H9 (cell line): ENCODE measurements at regions not wholly inside any gene's neighbourhood (a gene's known extent, or its start where the extent isn't known, plus 50 kb on each side); places are given as distances from the start of the nearest gene placed in this dataset.

Source experiments
- DNase-seq: peaks from one replicate; pipeline ENCODE4 v3.0.0-alpha.2; 2017
- H2AFZ ChIP-seq: one replicate; pipeline ENCODE4 v1.6.1; 2013; ENCODE audit warnings: mild to moderate bottlenecking, low read length, control low read depth, moderate library complexity
- H2AK5ac ChIP-seq: 2 replicates; pipeline ENCODE4 v1.6.1; 2013; ENCODE audit warnings: low read length, control low read depth, mixed read lengths; ENCODE audit not compliant: insufficient read length
- H2BK120ac ChIP-seq: one replicate; pipeline ENCODE4 v1.6.1; 2013; ENCODE audit warnings: low read depth, mild to moderate bottlenecking, low read length, control low read depth, inconsistent platforms; ENCODE audit not compliant: poor library complexity, severe bottlenecking
- H2BK12ac ChIP-seq: 2 replicates; pipeline ENCODE4 v1.6.1; 2013; ENCODE audit warnings: low read length, control low read depth, mixed read lengths, low read depth; ENCODE audit not compliant: insufficient read length
- H2BK15ac ChIP-seq: 2 replicates; pipeline ENCODE4 v1.6.1; 2013; ENCODE audit warnings: low read depth, low read length, control low read depth
- H2BK20ac ChIP-seq: one replicate; pipeline ENCODE4 v1.6.1; 2013; ENCODE audit warnings: low read depth, mild to moderate bottlenecking, low read length, control low read depth, inconsistent platforms; ENCODE audit not compliant: poor library complexity, severe bottlenecking
- H2BK5ac ChIP-seq: 2 replicates; pipeline ENCODE4 v1.6.1; 2013; ENCODE audit warnings: low read length, control low read depth, mixed read lengths; ENCODE audit not compliant: insufficient read length
- H3K14ac ChIP-seq: 2 replicates; pipeline ENCODE4 v1.6.1; 2013; ENCODE audit warnings: low read length, control low read depth; ENCODE audit not compliant: insufficient read depth
- H3K18ac ChIP-seq: 2 replicates; pipeline ENCODE4 v1.6.1; 2013; ENCODE audit warnings: low read depth, mild to moderate bottlenecking, mixed read lengths, low read length, control low read depth; ENCODE audit not compliant: insufficient read length
- H3K23ac ChIP-seq: 2 replicates; pipeline ENCODE4 v1.6.1; 2013; ENCODE audit warnings: low read length, control low read depth, mixed read lengths, low read depth; ENCODE audit not compliant: insufficient read length
- H3K23me2 ChIP-seq: 2 replicates; pipeline ENCODE4 v1.6.1; 2013; ENCODE audit warnings: low read depth, mild to moderate bottlenecking, mixed read lengths, low read length, control low read depth; ENCODE audit not compliant: insufficient read length, poor library complexity, severe bottlenecking
- H3K27ac ChIP-seq: 2 replicates; pipeline ENCODE4 v1.5.1; 2013; ENCODE audit warnings: low read length, control low read depth, mixed read lengths, low read depth; ENCODE audit not compliant: insufficient read length
- H3K27me3 ChIP-seq: 2 replicates; pipeline ENCODE4 v1.6.1; 2013; ENCODE audit warnings: low read length, control low read depth, inconsistent platforms; ENCODE audit not compliant: insufficient read depth
- H3K4ac ChIP-seq: 2 replicates; pipeline ENCODE4 v1.6.1; 2013; ENCODE audit warnings: low read depth, mild to moderate bottlenecking, control low read depth, inconsistent platforms, low read length, moderate library complexity
- H3K4me1 ChIP-seq: 2 replicates; pipeline ENCODE4 v1.6.1; 2013; ENCODE audit warnings: low read length, control low read depth, inconsistent platforms; ENCODE audit not compliant: insufficient read depth
- H3K4me2 ChIP-seq: 2 replicates; pipeline ENCODE4 v1.6.1; 2013; ENCODE audit warnings: low read length, control low read depth, mixed read lengths; ENCODE audit not compliant: insufficient read length, insufficient read depth
- H3K56ac ChIP-seq: 2 replicates; pipeline ENCODE4 v1.6.1; 2013; ENCODE audit warnings: low read depth, mild to moderate bottlenecking, mixed read lengths, low read length, control low read depth; ENCODE audit not compliant: insufficient read length
- H3K79me1 ChIP-seq: 2 replicates; pipeline ENCODE4 v1.6.1; 2013; ENCODE audit warnings: low read depth, mild to moderate bottlenecking, moderate library complexity, low read length, control low read depth, inconsistent platforms; ENCODE audit not compliant: insufficient read depth, poor library complexity, severe bottlenecking
- H3K79me2 ChIP-seq: 2 replicates; pipeline ENCODE4 v1.6.1; 2013; ENCODE audit warnings: low read length, control low read depth, inconsistent platforms; ENCODE audit not compliant: insufficient read depth
- H3K9ac ChIP-seq: 2 replicates; pipeline ENCODE4 v1.6.1; 2013; ENCODE audit warnings: low read length, control low read depth, mixed read lengths; ENCODE audit not compliant: insufficient read length; ENCODE audit errors: extremely low read depth
- H3K9me3 ChIP-seq: one replicate; pipeline ENCODE4 v1.6.1; 2013; ENCODE audit warnings: low read depth, low read length, inconsistent platforms; ENCODE audit not compliant: control insufficient read depth
- H3T11ph ChIP-seq: one replicate; pipeline ENCODE4 v1.6.1; 2013; ENCODE audit warnings: mild to moderate bottlenecking, low read length, control low read depth, inconsistent platforms
- H4K20me1 ChIP-seq: one replicate; pipeline ENCODE4 v1.6.1; 2013; ENCODE audit not compliant: control insufficient read depth, insufficient read length, insufficient read depth
- H4K5ac ChIP-seq: 2 replicates; pipeline ENCODE4 v1.6.1; 2013; ENCODE audit warnings: low read depth, mild to moderate bottlenecking, mixed read lengths, low read length, control low read depth; ENCODE audit not compliant: insufficient read length
- H4K8ac ChIP-seq: replicated peaks from 2 replicates; pipeline ENCODE4 v1.6.1; 2013; ENCODE audit warnings: low read length, control low read depth, mixed read lengths, low read depth; ENCODE audit not compliant: insufficient read length
- H4K91ac ChIP-seq: 2 replicates; pipeline ENCODE4 v1.6.1; 2013; ENCODE audit warnings: low read depth, mild to moderate bottlenecking, moderate library complexity, mixed read lengths, low read length, control low read depth; ENCODE audit not compliant: insufficient read length
- H3K27ac Mint-ChIP-seq, 3 experiments: 2 replicates in 2 of 3; 3 replicates in 1 of 3; pipeline ENCODE4 v1.8.0; 2020 to 2021; ENCODE audit warnings: mixed read lengths in 3 of 3, mild to moderate bottlenecking in 1 of 3, moderate library complexity in 1 of 3
- H3K27me3 Mint-ChIP-seq: 2 replicates; pipeline ENCODE4 v1.8.0; 2021; ENCODE audit warnings: low read depth, mild to moderate bottlenecking, moderate library complexity, mixed read lengths
- H3K36me3 Mint-ChIP-seq, 3 experiments: 2 replicates in 2 of 3; 3 replicates in 1 of 3; pipeline ENCODE4 v1.8.0; 2020 to 2021; ENCODE audit warnings: low read depth in 3 of 3, mixed read lengths in 3 of 3; ENCODE audit not compliant: insufficient read depth in 1 of 3
- H3K4me1 Mint-ChIP-seq, 2 experiments: 2 replicates each; pipeline ENCODE4 v1.8.0; 2020; ENCODE audit warnings: mixed read lengths in 2 of 2
- H3K4me3 Mint-ChIP-seq, 2 experiments: 2 replicates in 1 of 2; 3 replicates in 1 of 2; pipeline ENCODE4 v1.8.0; 2020 to 2021; ENCODE audit warnings: mild to moderate bottlenecking in 2 of 2, mixed read lengths in 2 of 2, moderate library complexity in 1 of 2
- H3K9me3 Mint-ChIP-seq, 2 experiments: 2 replicates in 1 of 2; 3 replicates in 1 of 2; pipeline ENCODE4 v1.8.0; 2020; ENCODE audit warnings: mild to moderate bottlenecking in 2 of 2, mixed read lengths in 2 of 2, moderate library complexity in 1 of 2
- WGBS: extraction: QIAGEN DNeasy Blood & Tissue Kit; methylation state at CpG from one replicate; pipeline ENCODE4 v1.1.7; 2013; ENCODE audit warnings: missing lambda C conversion rate, low lambda C conversion rate, mixed read lengths; ENCODE audit not compliant: insufficient read length; ENCODE audit errors: extremely low coverage; 5-methylcytosine and 5-hydroxymethylcytosine counted together
- TF ChIP-seq, protein P1 (sequence below): fragments of 200-600 bp; sonication (generic); conservative IDR thresholded peaks from 3 replicates; pipeline ENCODE4 v1.8.0; 2021; ENCODE audit warnings: antibody characterized with exemption, mild to moderate bottlenecking

DNA sequence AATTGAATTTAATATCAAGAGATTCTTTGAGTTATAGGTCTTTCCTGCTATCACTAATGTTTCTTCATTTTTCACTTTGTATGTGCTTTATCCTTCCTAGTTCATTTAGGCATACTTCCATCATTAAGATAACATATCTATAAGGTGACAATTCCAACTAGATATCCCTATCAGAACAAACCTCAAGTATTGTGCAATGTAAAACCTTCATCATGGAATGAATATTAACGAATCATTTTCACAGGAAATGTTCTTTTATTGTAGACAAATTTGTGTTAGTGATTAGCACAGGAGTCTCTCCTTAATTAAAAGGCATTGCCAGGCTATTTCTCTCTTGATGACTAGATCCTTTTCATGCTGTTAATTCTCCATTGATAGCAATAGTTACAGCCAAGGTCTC lies 236.5 kb upstream of the MME start:
- Histone ChIP-seq H2BK20ac (no peak overlapping the region), H3K18ac (no peak overlapping the region), H4K8ac (no peak overlapping the region), H3K23ac (no peak overlapping the region), H2AK5ac (no peak overlapping the region), H3K4me1 (no peaks in the 10 kb centered on the region), H3K23me2 (no peaks in the 10 kb centered on the region), H3K79me2 (no peaks in the 10 kb centered on the region), H3K14ac (no peak overlapping the region), H3K27ac (no peak overlapping the region), H3K9ac (no peak overlapping the region), H3K4me2 (no peak overlapping the region), H4K20me1 (no peaks in the 10 kb centered on the region), H2BK15ac (no peak overlapping the region), H3K9me3 (no peaks in the 10 kb centered on the region), H2BK120ac (no peak overlapping the region), H3K56ac (no peak overlapping the region), H3T11ph (no peak overlapping the region), H4K5ac (no peak overlapping the region), H3K27me3 (no peaks in the 10 kb centered on the region), H2BK12ac (no peak overlapping the region), H2BK5ac (no peak overlapping the region), H3K4ac (no peak overlapping the region), H3K79me1 (no peaks in the 10 kb centered on the region), H4K91ac (no peak overlapping the region), H2AFZ (no peak overlapping the region)
- H3K4me1 Mint-ChIP-seq: no peaks in the 10 kb centered on the region
- no peak overlapping the region for H3K27ac Mint-ChIP-seq
- WGBS: no CpG with 5 or more reads among the region's 1 CpG
- no peak for DNase-seq
- H3K27me3 Mint-ChIP-seq: no peaks in the 10 kb centered on the region
- H3K9me3 Mint-ChIP-seq: no peaks in the 10 kb centered on the region
- no peak overlapping the region for H3K4me3 Mint-ChIP-seq
- no peaks in the 10 kb centered on the region for H3K36me3 Mint-ChIP-seq
- TF ChIP-seq, protein P1, sequence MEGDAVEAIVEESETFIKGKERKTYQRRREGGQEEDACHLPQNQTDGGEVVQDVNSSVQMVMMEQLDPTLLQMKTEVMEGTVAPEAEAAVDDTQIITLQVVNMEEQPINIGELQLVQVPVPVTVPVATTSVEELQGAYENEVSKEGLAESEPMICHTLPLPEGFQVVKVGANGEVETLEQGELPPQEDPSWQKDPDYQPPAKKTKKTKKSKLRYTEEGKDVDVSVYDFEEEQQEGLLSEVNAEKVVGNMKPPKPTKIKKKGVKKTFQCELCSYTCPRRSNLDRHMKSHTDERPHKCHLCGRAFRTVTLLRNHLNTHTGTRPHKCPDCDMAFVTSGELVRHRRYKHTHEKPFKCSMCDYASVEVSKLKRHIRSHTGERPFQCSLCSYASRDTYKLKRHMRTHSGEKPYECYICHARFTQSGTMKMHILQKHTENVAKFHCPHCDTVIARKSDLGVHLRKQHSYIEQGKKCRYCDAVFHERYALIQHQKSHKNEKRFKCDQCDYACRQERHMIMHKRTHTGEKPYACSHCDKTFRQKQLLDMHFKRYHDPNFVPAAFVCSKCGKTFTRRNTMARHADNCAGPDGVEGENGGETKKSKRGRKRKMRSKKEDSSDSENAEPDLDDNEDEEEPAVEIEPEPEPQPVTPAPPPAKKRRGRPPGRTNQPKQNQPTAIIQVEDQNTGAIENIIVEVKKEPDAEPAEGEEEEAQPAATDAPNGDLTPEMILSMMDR: no peak
